Skeletal muscle satellite cell (primary cell): ENCODE measurements at regions not wholly inside any gene's neighbourhood (a gene's known extent, or its start where the extent isn't known, plus 50 kb on each side); places are given as distances from the start of the nearest gene placed in this dataset.

ENCODE experiments used
- H3K27me3 ChIP-seq: 2 replicates; pipeline ENCODE4 v1.7.0; 2013; ENCODE audit warnings: low read length; ENCODE audit not compliant: control insufficient read depth, insufficient read depth
- H3K36me3 ChIP-seq: 2 replicates; pipeline ENCODE4 v1.7.0; 2013; ENCODE audit warnings: mild to moderate bottlenecking, control low read depth, low read length; ENCODE audit not compliant: insufficient read depth
- H3K4me1 ChIP-seq: 2 replicates; pipeline ENCODE4 v1.7.0; 2013; ENCODE audit warnings: low read length; ENCODE audit not compliant: control insufficient read depth, insufficient read depth
- H3K4me2 ChIP-seq: 2 replicates; pipeline ENCODE4 v1.7.0; 2013; ENCODE audit warnings: mild to moderate bottlenecking, low read length
- H3K4me3 ChIP-seq: 2 replicates; pipeline ENCODE4 v1.7.0; 2013; ENCODE audit warnings: low read length
- H3K9ac ChIP-seq: 2 replicates; pipeline ENCODE4 v1.7.0; 2013; ENCODE audit warnings: mild to moderate bottlenecking, low read depth, low read length, moderate library complexity
- H3K9me3 ChIP-seq: replicated peaks from 2 replicates; pipeline ENCODE4 v1.7.0; 2013; ENCODE audit warnings: mild to moderate bottlenecking, control low read depth, low read length

- H3K4me1 ChIP-seq, result no peaks in the 10 kb centered on the region
These were observed 67.0 kb upstream of the FRMD1 start for GRCh38 chr6:168145747-168146596.

GRCh38 chr6:168139121-168139520 is 60.1 kb upstream of the FRMD1 start:
- H3K4me3 ChIP-seq, result no peak overlapping the region
- H3K4me1 ChIP-seq, result no peaks in the 10 kb centered on the region
- no peak overlapping the region for H3K9ac ChIP-seq
- no peaks in the 10 kb centered on the region for H3K36me3 ChIP-seq
- no peaks in the 10 kb centered on the region for H3K9me3 ChIP-seq
- H3K27me3 ChIP-seq, result no peaks in the 10 kb centered on the region
- no peak overlapping the region for H3K4me2 ChIP-seq

More at GRCh38 chr6:168145747-168146596, 67.0 kb upstream of the FRMD1 start:
- Histone ChIP-seq H3K36me3 (no peaks in the 10 kb centered on the region), H3K9ac (no peak overlapping the region), H3K4me3 (no peak overlapping the region), H3K4me2 (no peak overlapping the region), H3K9me3 (no peaks in the 10 kb centered on the region), H3K27me3 (no peaks in the 10 kb centered on the region)

GRCh38 chr6:168138436-168138835 is 59.4 kb upstream of the FRMD1 start:
- H3K4me2 ChIP-seq, result no peak overlapping the region
- H3K9me3 ChIP-seq, result no peaks in the 10 kb centered on the region
- H3K4me3 ChIP-seq, result no peak overlapping the region
- H3K4me1 ChIP-seq, result peaks cover 4% of the 10 kb centered on the region
- no peaks in the 10 kb centered on the region for H3K27me3 ChIP-seq
- no peaks in the 10 kb centered on the region for H3K36me3 ChIP-seq
- H3K9ac ChIP-seq, result no peak overlapping the region

GRCh38 chr6:168137024-168137423 is 58.0 kb upstream of the FRMD1 start:
- no peaks in the 10 kb centered on the region for H3K9me3 ChIP-seq
- peaks cover 17% of the 10 kb centered on the region for H3K4me1 ChIP-seq
- H3K4me2 ChIP-seq, result no peak overlapping the region

GRCh38 chr6:168136622-168137021 is 57.6 kb upstream of the FRMD1 start:
- H3K27me3 ChIP-seq, result peaks cover 4% of the 10 kb centered on the region
- no peak overlapping the region for H3K4me3 ChIP-seq
- no peaks in the 10 kb centered on the region for H3K9me3 ChIP-seq
- H3K9ac ChIP-seq, result no peak overlapping the region
- no peak overlapping the region for H3K4me2 ChIP-seq
- H3K4me1 ChIP-seq, result peaks cover 18% of the 10 kb centered on the region
- no peaks in the 10 kb centered on the region for H3K36me3 ChIP-seq

More at GRCh38 chr6:168137024-168137423, 58.0 kb upstream of the FRMD1 start:
- Histone ChIP-seq H3K36me3 (no peaks in the 10 kb centered on the region), H3K27me3 (peaks cover 1% of the 10 kb centered on the region), H3K9ac (no peak overlapping the region), H3K4me3 (no peak overlapping the region)

GRCh38 chr6:168136001-168136400 is 57.0 kb upstream of the FRMD1 start:
- Histone ChIP-seq H3K27me3 (peaks cover 4% of the 10 kb centered on the region), H3K4me2 (no peak overlapping the region), H3K9me3 (no peaks in the 10 kb centered on the region), H3K4me1 (peaks cover 18% of the 10 kb centered on the region), H3K36me3 (no peaks in the 10 kb centered on the region), H3K9ac (no peak overlapping the region), H3K4me3 (no peak overlapping the region)

- no peaks in the 10 kb centered on the region for H3K9me3 ChIP-seq
These were observed 55.7 kb upstream of the FRMD1 start for GRCh38 chr6:168134560-168135201.

GRCh38 chr6:168133687-168134559 is 54.9 kb upstream of the FRMD1 start:
- H3K4me1 ChIP-seq, result peaks cover 18% of the 10 kb centered on the region
- no peaks in the 10 kb centered on the region for H3K9me3 ChIP-seq
- peaks cover 4% of the 10 kb centered on the region for H3K27me3 ChIP-seq
- peak overlapping the region; percentile 68 for H3K4me2 ChIP-seq
- H3K4me3 ChIP-seq, result peak overlapping the region; percentile 48
- H3K36me3 ChIP-seq, result no peaks in the 10 kb centered on the region
- no peak overlapping the region for H3K9ac ChIP-seq

More at GRCh38 chr6:168134560-168135201, 55.7 kb upstream of the FRMD1 start:
- Histone ChIP-seq H3K4me2 (no peak overlapping the region), H3K36me3 (no peaks in the 10 kb centered on the region), H3K9ac (no peak overlapping the region), H3K4me1 (peaks cover 18% of the 10 kb centered on the region), H3K27me3 (peaks cover 4% of the 10 kb centered on the region), H3K4me3 (no peak overlapping the region)

- Histone ChIP-seq H3K36me3 (no peaks in the 10 kb centered on the region), H3K9ac (peak overlapping the region; percentile 55), H3K4me3 (peak overlapping the region; percentile 48)
These were observed 54.2 kb upstream of the FRMD1 start for GRCh38 chr6:168133168-168133561.

GRCh38 chr6:168132531-168133167 is 53.6 kb upstream of the FRMD1 start:
- Histone ChIP-seq H3K4me3 (peak overlapping the region; percentile 48), H3K4me1 (peaks cover 18% of the 10 kb centered on the region), H3K9ac (peak overlapping the region; percentile 55), H3K36me3 (no peaks in the 10 kb centered on the region), H3K9me3 (no peaks in the 10 kb centered on the region), H3K4me2 (peak overlapping the region; percentile 68), H3K27me3 (peaks cover 4% of the 10 kb centered on the region)

More at GRCh38 chr6:168133168-168133561, 54.2 kb upstream of the FRMD1 start:
- Histone ChIP-seq H3K9me3 (no peaks in the 10 kb centered on the region), H3K4me2 (peak overlapping the region; percentile 68), H3K4me1 (peaks cover 18% of the 10 kb centered on the region), H3K27me3 (peaks cover 4% of the 10 kb centered on the region)
